Sigmoid colon (tissue), 4 donors: ENCODE measurements at regions not wholly inside any gene's neighbourhood (a gene's known extent, or its start where the extent isn't known, plus 50 kb on each side); places are given as distances from the start of the nearest gene placed in this dataset.

Experiments used
- EP300 ChIP-seq, 4 donors: sonication (generic); formaldehyde crosslinking; IDR thresholded peaks; one replicate each; pipeline ENCODE4 v1.6.1; 2017; ENCODE audit warnings: antibody characterized with exemption in 4 of 4
- POLR2A ChIP-seq, 2 donors: fragments of 450-650 bp; IDR thresholded peaks; one replicate each; pipeline ENCODE4 v1.6.1; 2016; ENCODE audit warnings: antibody characterized with exemption in 2 of 2, mild to moderate bottlenecking in 2 of 2, moderate library complexity in 2 of 2
- POLR2AphosphoS5 ChIP-seq, 4 donors: sonication (generic); formaldehyde crosslinking; IDR thresholded peaks; one replicate each; pipeline ENCODE4 v1.6.1; 2017; ENCODE audit warnings: antibody characterized with exemption in 4 of 4
- TF ChIP-seq, protein P1 (sequence below), 4 experiments: fragments of 450-650 bp in 3 of 4; fragments of 200-600 bp in 1 of 4; IDR thresholded peaks; one replicate each; pipeline ENCODE4 v1.5.1; 2016 to 2019; ENCODE audit warnings: antibody characterized with exemption in 4 of 4, mild to moderate bottlenecking in 3 of 4, moderate library complexity in 2 of 4

DNA sequence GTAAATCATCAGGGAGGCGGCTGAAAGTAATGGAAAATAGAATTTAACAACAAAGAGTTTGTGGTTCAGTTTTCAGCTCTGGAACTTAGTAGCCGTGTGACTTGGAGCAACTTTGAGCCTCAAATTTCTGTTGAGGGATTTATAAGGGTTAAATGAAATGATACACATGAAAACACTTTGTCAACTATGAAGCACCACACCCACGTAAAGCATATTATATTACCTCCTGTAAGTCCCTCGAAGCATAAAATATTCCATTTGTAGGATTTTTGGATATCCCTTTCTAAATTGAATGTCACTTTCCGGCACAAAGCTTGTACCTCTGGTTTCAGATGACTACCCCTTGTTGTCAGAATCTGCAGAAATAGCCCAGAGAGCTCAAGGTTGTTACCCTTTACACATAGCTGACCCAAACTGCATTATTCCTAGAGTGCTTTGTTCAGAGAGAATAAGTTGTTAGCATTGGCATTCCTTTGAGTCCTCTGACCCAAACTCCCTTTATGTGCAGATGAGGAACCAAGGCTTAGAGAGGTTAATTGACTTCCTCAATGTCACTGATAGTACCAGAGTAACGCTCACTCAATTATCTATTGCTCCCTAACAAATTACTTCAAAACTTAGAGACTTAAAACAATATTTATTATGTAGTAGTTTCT is 187.9 kb upstream of the UMPS start:
- TF ChIP-seq POLR2A (IDR thresholded peaks at IDR 0.05) (no peak), POLR2AphosphoS5 (IDR thresholded peaks at IDR 0.05) (no peak), EP300 (IDR thresholded peaks at IDR 0.05) (no peak)
- TF ChIP-seq, protein P1, sequence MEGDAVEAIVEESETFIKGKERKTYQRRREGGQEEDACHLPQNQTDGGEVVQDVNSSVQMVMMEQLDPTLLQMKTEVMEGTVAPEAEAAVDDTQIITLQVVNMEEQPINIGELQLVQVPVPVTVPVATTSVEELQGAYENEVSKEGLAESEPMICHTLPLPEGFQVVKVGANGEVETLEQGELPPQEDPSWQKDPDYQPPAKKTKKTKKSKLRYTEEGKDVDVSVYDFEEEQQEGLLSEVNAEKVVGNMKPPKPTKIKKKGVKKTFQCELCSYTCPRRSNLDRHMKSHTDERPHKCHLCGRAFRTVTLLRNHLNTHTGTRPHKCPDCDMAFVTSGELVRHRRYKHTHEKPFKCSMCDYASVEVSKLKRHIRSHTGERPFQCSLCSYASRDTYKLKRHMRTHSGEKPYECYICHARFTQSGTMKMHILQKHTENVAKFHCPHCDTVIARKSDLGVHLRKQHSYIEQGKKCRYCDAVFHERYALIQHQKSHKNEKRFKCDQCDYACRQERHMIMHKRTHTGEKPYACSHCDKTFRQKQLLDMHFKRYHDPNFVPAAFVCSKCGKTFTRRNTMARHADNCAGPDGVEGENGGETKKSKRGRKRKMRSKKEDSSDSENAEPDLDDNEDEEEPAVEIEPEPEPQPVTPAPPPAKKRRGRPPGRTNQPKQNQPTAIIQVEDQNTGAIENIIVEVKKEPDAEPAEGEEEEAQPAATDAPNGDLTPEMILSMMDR (IDR thresholded peaks at IDR 0.05): no peak
